ENCODE measurements at regions not wholly inside any gene's neighbourhood (a gene's known extent, or its start where the extent isn't known, plus 50 kb on each side); places are given as distances from the start of the nearest gene placed in this dataset.

GRCh38 chr15:38890194-38890593 is 325.6 kb upstream of the RASGRP1 start:
- WGBS, 2 experiments = 93 to 95% methylated on average over 3 of the region's 3 CpGs

GRCh38 chr15:38893925-38894242 is 329.3 kb upstream of the RASGRP1 start:
- no peaks in the 10 kb centered on the region for H3K36me3 ChIP-seq (ENCODE audit: control insufficient read depth, insufficient read depth, low read length)
- H3K9me3 ChIP-seq (ENCODE audit: control insufficient read depth, low read length) = no peaks in the 10 kb centered on the region
- no peak overlapping the region for H3K27ac ChIP-seq (ENCODE audit: insufficient read depth, low read depth, low read length, poor library complexity, severe bottlenecking)
- no peaks in the 10 kb centered on the region for H3K4me1 ChIP-seq (ENCODE audit: control insufficient read depth, insufficient read depth, low read length)
- H3K27me3 ChIP-seq (ENCODE audit: control insufficient read depth, insufficient read depth, low read length, poor library complexity, severe bottlenecking) = no peaks in the 10 kb centered on the region
- H3K4me3 ChIP-seq (ENCODE audit: insufficient read depth, low read depth, low read length) = no peak overlapping the region

More at GRCh38 chr15:38890194-38890593, 325.6 kb upstream of the RASGRP1 start:
- no peaks in the 10 kb centered on the region for H3K4me1 ChIP-seq (ENCODE audit: control insufficient read depth, insufficient read depth, low read length)
- no peaks in the 10 kb centered on the region for H3K9me3 ChIP-seq (ENCODE audit: control insufficient read depth, low read length)
- H3K36me3 ChIP-seq (ENCODE audit: control insufficient read depth, insufficient read depth, low read length) = no peaks in the 10 kb centered on the region
- H3K27ac ChIP-seq (ENCODE audit: insufficient read depth, low read depth, low read length, poor library complexity, severe bottlenecking) = no peak overlapping the region
- H3K4me3 ChIP-seq (ENCODE audit: insufficient read depth, low read depth, low read length) = no peak overlapping the region
- no peaks in the 10 kb centered on the region for H3K27me3 ChIP-seq (ENCODE audit: control insufficient read depth, insufficient read depth, low read length, poor library complexity, severe bottlenecking)

- Histone ChIP-seq H3K9me3 (ENCODE audit: control insufficient read depth, low read length) (no peaks in the 10 kb centered on the region), H3K27me3 (ENCODE audit: control insufficient read depth, insufficient read depth, low read length, poor library complexity, severe bottlenecking) (no peaks in the 10 kb centered on the region), H3K4me1 (ENCODE audit: control insufficient read depth, insufficient read depth, low read length) (no peaks in the 10 kb centered on the region), H3K27ac (ENCODE audit: insufficient read depth, low read depth, low read length, poor library complexity, severe bottlenecking) (no peak overlapping the region), H3K4me3 (ENCODE audit: insufficient read depth, low read depth, low read length) (no peak overlapping the region), H3K36me3 (ENCODE audit: control insufficient read depth, insufficient read depth, low read length) (no peaks in the 10 kb centered on the region)
- 88 to 92% methylated on average over 2 of the region's 2 CpGs for WGBS, 2 experiments
These were observed 329.8 kb upstream of the RASGRP1 start for GRCh38 chr15:38894243-38894948.

- Histone ChIP-seq H3K27me3 (ENCODE audit: control insufficient read depth, insufficient read depth, low read length, poor library complexity, severe bottlenecking) (no peaks in the 10 kb centered on the region), H3K36me3 (ENCODE audit: control insufficient read depth, insufficient read depth, low read length) (no peaks in the 10 kb centered on the region), H3K4me3 (ENCODE audit: insufficient read depth, low read depth, low read length) (no peak overlapping the region), H3K4me1 (ENCODE audit: control insufficient read depth, insufficient read depth, low read length) (no peaks in the 10 kb centered on the region), H3K9me3 (ENCODE audit: control insufficient read depth, low read length) (no peaks in the 10 kb centered on the region), H3K27ac (ENCODE audit: insufficient read depth, low read depth, low read length, poor library complexity, severe bottlenecking) (no peak overlapping the region)
- WGBS, 2 experiments = 95 to 100% methylated on average over 3 to 4 of the region's 5 CpGs
These were observed 331.0 kb upstream of the RASGRP1 start for GRCh38 chr15:38895326-38896255.

GRCh38 chr15:38896647-38897046 is 332.0 kb upstream of the RASGRP1 start:
- WGBS, 2 experiments = 92 to 94% methylated on average over 1 of the region's 1 CpG
- no peak overlapping the region for H3K27ac ChIP-seq (ENCODE audit: insufficient read depth, low read depth, low read length, poor library complexity, severe bottlenecking)
- H3K27me3 ChIP-seq (ENCODE audit: control insufficient read depth, insufficient read depth, low read length, poor library complexity, severe bottlenecking) = no peaks in the 10 kb centered on the region
- no peak overlapping the region for H3K4me3 ChIP-seq (ENCODE audit: insufficient read depth, low read depth, low read length)
- H3K36me3 ChIP-seq (ENCODE audit: control insufficient read depth, insufficient read depth, low read length) = no peaks in the 10 kb centered on the region
- H3K9me3 ChIP-seq (ENCODE audit: control insufficient read depth, low read length) = no peaks in the 10 kb centered on the region
- H3K4me1 ChIP-seq (ENCODE audit: control insufficient read depth, insufficient read depth, low read length) = no peaks in the 10 kb centered on the region

GRCh38 chr15:38897551-38897950 is 332.9 kb upstream of the RASGRP1 start:
- Histone ChIP-seq H3K4me1 (ENCODE audit: control insufficient read depth, insufficient read depth, low read length) (no peaks in the 10 kb centered on the region), H3K9me3 (ENCODE audit: control insufficient read depth, low read length) (no peaks in the 10 kb centered on the region), H3K27ac (ENCODE audit: insufficient read depth, low read depth, low read length, poor library complexity, severe bottlenecking) (no peak overlapping the region), H3K36me3 (ENCODE audit: control insufficient read depth, insufficient read depth, low read length) (no peaks in the 10 kb centered on the region), H3K27me3 (ENCODE audit: control insufficient read depth, insufficient read depth, low read length, poor library complexity, severe bottlenecking) (no peaks in the 10 kb centered on the region), H3K4me3 (ENCODE audit: insufficient read depth, low read depth, low read length) (no peak overlapping the region)
- WGBS, 2 experiments = 96 to 100% methylated on average over 1 of the region's 1 CpG

GRCh38 chr15:38898236-38898635 is 333.6 kb upstream of the RASGRP1 start:
- 90 to 100% methylated on average over 1 of the region's 1 CpG for WGBS, 2 experiments
- no peaks in the 10 kb centered on the region for H3K4me1 ChIP-seq (ENCODE audit: control insufficient read depth, insufficient read depth, low read length)
- H3K9me3 ChIP-seq (ENCODE audit: control insufficient read depth, low read length) = no peaks in the 10 kb centered on the region
- H3K27ac ChIP-seq (ENCODE audit: insufficient read depth, low read depth, low read length, poor library complexity, severe bottlenecking) = no peak overlapping the region
- no peaks in the 10 kb centered on the region for H3K27me3 ChIP-seq (ENCODE audit: control insufficient read depth, insufficient read depth, low read length, poor library complexity, severe bottlenecking)
- no peaks in the 10 kb centered on the region for H3K36me3 ChIP-seq (ENCODE audit: control insufficient read depth, insufficient read depth, low read length)
- no peak overlapping the region for H3K4me3 ChIP-seq (ENCODE audit: insufficient read depth, low read depth, low read length)

- Histone ChIP-seq H3K36me3 (ENCODE audit: control insufficient read depth, insufficient read depth, low read length) (no peaks in the 10 kb centered on the region), H3K27ac (ENCODE audit: insufficient read depth, low read depth, low read length, poor library complexity, severe bottlenecking) (no peak overlapping the region)
- whole genome bisulfite sequencing, 2 experiments = 92 to 98% methylated on average over 2 of the region's 2 CpGs
These were observed 334.7 kb upstream of the RASGRP1 start for GRCh38 chr15:38899300-38899699.

GRCh38 chr15:38904298-38904697 is 339.7 kb upstream of the RASGRP1 start:
- 83 to 84% methylated on average over 4 of the region's 4 CpGs for WGBS, 2 experiments
- Histone ChIP-seq H3K27me3 (ENCODE audit: control insufficient read depth, insufficient read depth, low read length, poor library complexity, severe bottlenecking) (no peaks in the 10 kb centered on the region), H3K36me3 (ENCODE audit: control insufficient read depth, insufficient read depth, low read length) (no peaks in the 10 kb centered on the region), H3K9me3 (ENCODE audit: control insufficient read depth, low read length) (no peaks in the 10 kb centered on the region), H3K27ac (ENCODE audit: insufficient read depth, low read depth, low read length, poor library complexity, severe bottlenecking) (no peak overlapping the region), H3K4me1 (ENCODE audit: control insufficient read depth, insufficient read depth, low read length) (no peaks in the 10 kb centered on the region), H3K4me3 (ENCODE audit: insufficient read depth, low read depth, low read length) (no peak overlapping the region)

More at GRCh38 chr15:38899300-38899699, 334.7 kb upstream of the RASGRP1 start:
- H3K4me3 ChIP-seq (ENCODE audit: insufficient read depth, low read depth, low read length) = no peak overlapping the region
- H3K27me3 ChIP-seq (ENCODE audit: control insufficient read depth, insufficient read depth, low read length, poor library complexity, severe bottlenecking) = no peaks in the 10 kb centered on the region
- no peaks in the 10 kb centered on the region for H3K9me3 ChIP-seq (ENCODE audit: control insufficient read depth, low read length)
- no peaks in the 10 kb centered on the region for H3K4me1 ChIP-seq (ENCODE audit: control insufficient read depth, insufficient read depth, low read length)

- no peaks in the 10 kb centered on the region for H3K4me1 ChIP-seq (ENCODE audit: control insufficient read depth, insufficient read depth, low read length)
- H3K27ac ChIP-seq (ENCODE audit: insufficient read depth, low read depth, low read length, poor library complexity, severe bottlenecking) = no peak overlapping the region
- 81 to 88% methylated on average over 1 of the region's 1 CpG for WGBS, 2 experiments
These were observed 341.0 kb upstream of the RASGRP1 start for GRCh38 chr15:38905632-38906031.

More at GRCh38 chr15:38905632-38906031, 341.0 kb upstream of the RASGRP1 start:
- H3K36me3 ChIP-seq (ENCODE audit: control insufficient read depth, insufficient read depth, low read length) = no peaks in the 10 kb centered on the region
- no peak overlapping the region for H3K4me3 ChIP-seq (ENCODE audit: insufficient read depth, low read depth, low read length)
- no peaks in the 10 kb centered on the region for H3K27me3 ChIP-seq (ENCODE audit: control insufficient read depth, insufficient read depth, low read length, poor library complexity, severe bottlenecking)
- H3K9me3 ChIP-seq (ENCODE audit: control insufficient read depth, low read length) = no peaks in the 10 kb centered on the region
